ENCODE measurements at regions not wholly inside any gene's neighbourhood (a gene's known extent, or its start where the extent isn't known, plus 50 kb on each side); places are given as distances from the start of the nearest gene placed in this dataset.
A peak's percentile ranks its signal among the peaks of the same experiment; 100 is the strongest.

- H3K27me3 ChIP-seq (ENCODE audit: control insufficient read depth in 3 of 3, insufficient read depth in 3 of 3, low read length in 3 of 3): no peaks in the 10 kb centered on the region
- H3K9me3 ChIP-seq (ENCODE audit: control insufficient read depth in 2 of 2, insufficient read depth in 1 of 2, low read depth in 1 of 2, low read length in 1 of 2): peaks cover 0 to 10% of the 10 kb centered on the region in 2 donors
- 79 to 94% (median 89%) methylated on average over 5 of the region's 5 CpGs for WGBS, 3 donors
- no peak overlapping the region for H3K4me3 ChIP-seq (ENCODE audit: low read depth in 1 of 3, low read length in 3 of 3)
- H3K4me1 ChIP-seq (ENCODE audit: control insufficient read depth in 3 of 3, insufficient read depth in 2 of 3, low read depth in 1 of 3, low read length in 2 of 3): peaks cover 0 to 9% (median 3%) of the 10 kb centered on the region in 3 donors
- H3K27ac ChIP-seq (ENCODE audit: low read depth in 1 of 3, low read length in 2 of 3): no peak overlapping the region
- FAIRE-seq (no peak), DNase-seq (no peak)
- H3K36me3 ChIP-seq (ENCODE audit: control insufficient read depth in 3 of 3, insufficient read depth in 2 of 3, low read depth in 1 of 3, low read length in 3 of 3): no peaks in the 10 kb centered on the region
These were observed 54.3 kb upstream of the PKDCC start for GRCh38 chr2:41993435-41993925.

GRCh38 chr2:41994233-41994637, 53.6 kb upstream of the PKDCC start:
- H3K27ac ChIP-seq (ENCODE audit: low read depth in 1 of 3, low read length in 2 of 3): no peak overlapping the region
- WGBS, 3 donors: 18 to 57% (median 41%) methylated on average over 5 of the region's 5 CpGs
- H3K36me3 ChIP-seq (ENCODE audit: control insufficient read depth in 3 of 3, insufficient read depth in 2 of 3, low read depth in 1 of 3, low read length in 3 of 3): no peaks in the 10 kb centered on the region
- H3K27me3 ChIP-seq (ENCODE audit: control insufficient read depth in 3 of 3, insufficient read depth in 3 of 3, low read length in 3 of 3): no peaks in the 10 kb centered on the region
- FAIRE-seq: no peak
- DNase-seq: peak in 1 of 2 donors; percentile 72
- peaks cover 0 to 9% (median 3%) of the 10 kb centered on the region in 3 donors for H3K4me1 ChIP-seq (ENCODE audit: control insufficient read depth in 3 of 3, insufficient read depth in 2 of 3, low read depth in 1 of 3, low read length in 2 of 3)
- H3K4me3 ChIP-seq (ENCODE audit: low read depth in 1 of 3, low read length in 3 of 3): no peak overlapping the region
- H3K9me3 ChIP-seq (ENCODE audit: control insufficient read depth in 2 of 2, insufficient read depth in 1 of 2, low read depth in 1 of 2, low read length in 1 of 2): peaks cover 0 to 10% of the 10 kb centered on the region in 2 donors

- peaks cover 0 to 10% of the 10 kb centered on the region in 2 donors for H3K9me3 ChIP-seq (ENCODE audit: control insufficient read depth in 2 of 2, insufficient read depth in 1 of 2, low read depth in 1 of 2, low read length in 1 of 2)
These were observed 53.2 kb upstream of the PKDCC start for GRCh38 chr2:41994661-41995060.

GRCh38 chr2:41997561-41997960, 50.3 kb upstream of the PKDCC start:
- DNase-seq (no peak), FAIRE-seq (no peak)
- Histone ChIP-seq H3K9me3 (ENCODE audit: control insufficient read depth in 2 of 2, insufficient read depth in 1 of 2, low read depth in 1 of 2, low read length in 1 of 2) (peaks cover 0 to 14% of the 10 kb centered on the region in 2 donors), H3K4me3 (ENCODE audit: low read depth in 1 of 3, low read length in 3 of 3) (no peak overlapping the region), H3K27me3 (ENCODE audit: control insufficient read depth in 3 of 3, insufficient read depth in 3 of 3, low read length in 3 of 3) (no peaks in the 10 kb centered on the region), H3K27ac (ENCODE audit: low read depth in 1 of 3, low read length in 2 of 3) (no peak overlapping the region), H3K4me1 (ENCODE audit: control insufficient read depth in 3 of 3, insufficient read depth in 2 of 3, low read depth in 1 of 3, low read length in 2 of 3) (peaks cover 0 to 3% (median 0%) of the 10 kb centered on the region in 3 donors), H3K36me3 (ENCODE audit: control insufficient read depth in 3 of 3, insufficient read depth in 2 of 3, low read depth in 1 of 3, low read length in 3 of 3) (no peaks in the 10 kb centered on the region)
- 86 to 94% (median 87%) methylated on average over 4 of the region's 4 CpGs for WGBS, 3 donors

More at GRCh38 chr2:41994661-41995060, 53.2 kb upstream of the PKDCC start:
- H3K27me3 ChIP-seq (ENCODE audit: control insufficient read depth in 3 of 3, insufficient read depth in 3 of 3, low read length in 3 of 3): no peaks in the 10 kb centered on the region
- H3K36me3 ChIP-seq (ENCODE audit: control insufficient read depth in 3 of 3, insufficient read depth in 2 of 3, low read depth in 1 of 3, low read length in 3 of 3): no peaks in the 10 kb centered on the region
- H3K27ac ChIP-seq (ENCODE audit: low read depth in 1 of 3, low read length in 2 of 3): no peak overlapping the region
- H3K4me1 ChIP-seq (ENCODE audit: control insufficient read depth in 3 of 3, insufficient read depth in 2 of 3, low read depth in 1 of 3, low read length in 2 of 3): peaks cover 0 to 7% (median 3%) of the 10 kb centered on the region in 3 donors
- WGBS, 3 donors: 91 to 95% (median 92%) methylated on average over 8 of the region's 8 CpGs
- FAIRE-seq (no peak), DNase-seq (no peak)
- no peak overlapping the region for H3K4me3 ChIP-seq (ENCODE audit: low read depth in 1 of 3, low read length in 3 of 3)
